ENCODE measurements at regions not wholly inside any gene's neighbourhood (a gene's known extent, or its start where the extent isn't known, plus 50 kb on each side); places are given as distances from the start of the nearest gene placed in this dataset.

DNA sequence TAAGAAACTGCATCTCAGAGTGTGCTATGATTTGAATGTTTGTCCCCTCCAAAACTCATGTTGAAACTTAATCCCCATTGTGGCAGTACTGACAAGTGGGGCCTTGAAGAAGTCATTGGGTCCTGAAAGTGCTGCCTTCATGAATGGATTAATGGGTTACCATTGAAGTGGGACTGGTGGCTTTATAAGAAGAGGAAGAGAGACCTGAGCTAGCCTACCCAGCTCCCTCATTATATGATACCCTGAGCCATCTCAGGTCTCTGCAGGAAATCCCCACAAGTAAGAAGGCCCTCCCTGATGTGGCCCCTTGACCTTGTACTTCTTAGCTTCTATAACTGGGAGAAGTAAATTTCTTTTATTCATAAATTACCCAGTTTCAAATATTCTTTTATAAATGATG, 526.8 kb downstream of the XIRP2 start:
- no peaks in the 10 kb centered on the region for H3K27me3 ChIP-seq
- no peaks in the 10 kb centered on the region for H3K36me3 ChIP-seq
- H3K27ac ChIP-seq: no peak overlapping the region
- H3K4me1 ChIP-seq: no peaks in the 10 kb centered on the region
- TF ChIP-seq, protein P1, sequence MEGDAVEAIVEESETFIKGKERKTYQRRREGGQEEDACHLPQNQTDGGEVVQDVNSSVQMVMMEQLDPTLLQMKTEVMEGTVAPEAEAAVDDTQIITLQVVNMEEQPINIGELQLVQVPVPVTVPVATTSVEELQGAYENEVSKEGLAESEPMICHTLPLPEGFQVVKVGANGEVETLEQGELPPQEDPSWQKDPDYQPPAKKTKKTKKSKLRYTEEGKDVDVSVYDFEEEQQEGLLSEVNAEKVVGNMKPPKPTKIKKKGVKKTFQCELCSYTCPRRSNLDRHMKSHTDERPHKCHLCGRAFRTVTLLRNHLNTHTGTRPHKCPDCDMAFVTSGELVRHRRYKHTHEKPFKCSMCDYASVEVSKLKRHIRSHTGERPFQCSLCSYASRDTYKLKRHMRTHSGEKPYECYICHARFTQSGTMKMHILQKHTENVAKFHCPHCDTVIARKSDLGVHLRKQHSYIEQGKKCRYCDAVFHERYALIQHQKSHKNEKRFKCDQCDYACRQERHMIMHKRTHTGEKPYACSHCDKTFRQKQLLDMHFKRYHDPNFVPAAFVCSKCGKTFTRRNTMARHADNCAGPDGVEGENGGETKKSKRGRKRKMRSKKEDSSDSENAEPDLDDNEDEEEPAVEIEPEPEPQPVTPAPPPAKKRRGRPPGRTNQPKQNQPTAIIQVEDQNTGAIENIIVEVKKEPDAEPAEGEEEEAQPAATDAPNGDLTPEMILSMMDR (IDR thresholded peaks at IDR 0.05): no peak
- H3K9ac ChIP-seq (ENCODE audit: low read depth in 2 of 2, low read length in 2 of 2): no peak overlapping the region
- H3K9me3 ChIP-seq: no peaks in the 10 kb centered on the region
- no peak for DNase-seq
- intact Hi-C loops (cut with DNase I): no loop called here
- H3K4me3 ChIP-seq: no peak overlapping the region

DNA sequence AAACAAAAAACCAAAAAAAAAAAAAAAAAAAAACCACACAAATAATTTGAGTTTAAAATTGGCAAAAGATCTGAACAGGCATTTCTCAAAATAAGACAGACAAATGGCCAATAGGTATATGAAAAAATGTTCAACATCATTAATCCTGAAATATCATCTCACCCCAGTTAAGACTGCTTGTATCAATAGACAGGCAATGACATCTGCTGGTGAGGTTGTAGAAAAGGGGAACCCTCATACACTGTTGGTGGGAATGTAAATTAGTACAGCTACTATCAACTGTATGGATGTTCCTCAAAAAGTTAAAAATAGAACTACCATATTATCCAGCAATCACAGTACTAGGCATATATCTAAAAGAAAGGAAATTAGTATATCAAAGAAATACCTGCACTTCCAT, 523.1 kb downstream of the XIRP2 start:
- Histone ChIP-seq H3K4me3 (no peak overlapping the region), H3K36me3 (no peaks in the 10 kb centered on the region), H3K4me1 (no peaks in the 10 kb centered on the region), H3K9ac (ENCODE audit: low read depth in 2 of 2, low read length in 2 of 2) (no peak overlapping the region), H3K27ac (no peak overlapping the region), H3K27me3 (no peaks in the 10 kb centered on the region), H3K9me3 (no peaks in the 10 kb centered on the region)
- DNase-seq: no peak
- TF ChIP-seq, protein P1 (IDR thresholded peaks at IDR 0.05): no peak
- intact Hi-C loops (cut with DNase I): no loop called here

DNA sequence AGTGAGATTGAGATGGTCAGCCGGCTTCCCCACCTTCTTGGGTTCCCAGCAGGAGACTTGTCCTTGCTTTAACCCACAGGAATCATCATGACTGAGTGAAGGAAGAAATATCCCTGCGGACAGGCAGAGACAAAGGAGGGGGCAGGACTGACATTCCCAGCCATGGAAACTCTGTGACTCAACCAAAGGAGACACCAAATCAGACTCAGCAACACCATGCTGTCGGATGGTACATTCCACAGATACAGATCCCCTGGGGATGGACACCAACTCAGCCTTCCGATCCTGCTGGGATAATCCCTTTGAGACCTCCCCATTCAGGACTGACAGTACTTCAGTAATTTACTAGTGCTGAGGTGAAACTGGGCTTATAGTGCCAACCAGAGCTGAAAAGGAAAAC, 518.3 kb downstream of the XIRP2 start:
- Histone ChIP-seq H3K36me3 (no peaks in the 10 kb centered on the region), H3K27me3 (no peaks in the 10 kb centered on the region), H3K9me3 (no peaks in the 10 kb centered on the region), H3K9ac (ENCODE audit: low read depth in 2 of 2, low read length in 2 of 2) (no peak overlapping the region), H3K4me3 (no peak overlapping the region), H3K4me1 (no peaks in the 10 kb centered on the region), H3K27ac (no peak overlapping the region)
- intact Hi-C loops (cut with DNase I): no loop called here
- no peak for DNase-seq
- TF ChIP-seq, protein P1 (IDR thresholded peaks at IDR 0.05): no peak

DNA sequence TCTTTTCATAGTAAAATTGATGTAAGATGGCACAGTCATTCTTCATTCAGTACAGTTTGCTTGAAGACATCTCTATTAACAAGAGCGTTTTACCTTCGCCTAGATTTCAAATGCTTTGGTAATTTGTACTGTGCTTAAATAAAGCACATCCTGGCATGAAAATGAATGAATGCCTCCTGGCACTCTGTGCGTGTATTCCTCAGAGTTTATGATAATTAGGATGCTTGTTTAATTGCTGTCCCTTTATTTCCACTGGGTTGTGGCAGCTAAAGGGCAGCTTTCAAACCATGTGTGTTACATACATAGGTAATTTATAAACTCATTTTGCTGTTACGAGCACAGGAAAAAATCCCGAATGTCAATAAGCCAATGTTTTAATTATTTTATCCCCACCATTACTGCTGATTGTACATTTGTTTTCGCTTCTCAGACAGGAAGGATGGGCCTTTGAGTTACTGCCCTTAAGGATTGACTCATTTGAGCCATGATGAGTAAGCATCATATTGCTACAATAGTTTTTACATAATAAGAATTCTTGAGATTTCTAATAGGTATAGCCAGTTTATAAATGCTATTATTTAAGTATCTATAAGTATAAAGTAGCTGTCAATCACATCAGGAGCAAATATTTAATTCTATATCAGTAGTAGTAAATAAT, 516.5 kb downstream of the XIRP2 start:
- Histone ChIP-seq H3K9me3 (no peaks in the 10 kb centered on the region), H3K27me3 (no peaks in the 10 kb centered on the region), H3K4me1 (no peaks in the 10 kb centered on the region), H3K27ac (no peak overlapping the region), H3K9ac (ENCODE audit: low read depth in 2 of 2, low read length in 2 of 2) (no peak overlapping the region), H3K4me3 (no peak overlapping the region), H3K36me3 (no peaks in the 10 kb centered on the region)
- TF ChIP-seq, protein P1 (IDR thresholded peaks at IDR 0.05): no peak
- intact Hi-C loops (cut with DNase I): no loop called here
- DNase-seq: no peak

DNA sequence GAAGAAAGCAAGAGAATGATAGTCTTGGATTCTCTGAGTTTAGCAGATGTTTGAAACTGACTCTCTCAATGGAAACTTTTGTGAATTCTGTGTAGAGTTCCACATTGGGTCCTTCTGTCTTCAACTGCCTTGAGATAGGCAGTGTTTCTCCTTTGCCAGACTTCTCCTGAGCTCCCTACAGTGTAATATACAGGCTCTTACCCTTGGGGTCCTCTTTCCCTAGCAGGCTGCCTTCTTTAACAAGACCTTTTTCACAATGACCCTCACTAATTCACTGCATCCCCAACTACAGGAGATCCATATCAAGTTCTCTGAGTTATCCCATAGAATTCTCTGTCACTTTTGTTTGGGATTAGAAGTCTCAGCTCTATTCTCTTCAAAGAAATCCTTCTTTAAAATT, 513.0 kb downstream of the XIRP2 start:
- H3K9me3 ChIP-seq: no peaks in the 10 kb centered on the region
- no peak for DNase-seq
- no peaks in the 10 kb centered on the region for H3K36me3 ChIP-seq
- no peak overlapping the region for H3K27ac ChIP-seq
- no peaks in the 10 kb centered on the region for H3K27me3 ChIP-seq
- H3K9ac ChIP-seq (ENCODE audit: low read depth in 2 of 2, low read length in 2 of 2): no peak overlapping the region
- TF ChIP-seq, protein P1 (IDR thresholded peaks at IDR 0.05): no peak
- intact Hi-C loops (cut with DNase I): no loop called here
- H3K4me1 ChIP-seq: no peaks in the 10 kb centered on the region
- H3K4me3 ChIP-seq: no peak overlapping the region
